OCI-LY7 (cell line): ENCODE measurements at regions not wholly inside any gene's neighbourhood (a gene's known extent, or its start where the extent isn't known, plus 50 kb on each side); places are given as distances from the start of the nearest gene placed in this dataset.
"Not testable (repeated sequence)": the region's sequence is repeated elsewhere in the genome, so short reads cannot be mapped to it uniquely, and the experiment has no call there.

Experiments used
- CTCF ChIP-seq: fragments of 200-600 bp; sonication (generic); conservative IDR thresholded peaks from 2 replicates; pipeline ENCODE4 v1.5.1; 2014; ENCODE audit warnings: mild to moderate bottlenecking, antibody characterized with exemption, low read length, moderate library complexity, mixed read lengths
- EZH2phosphoT487 ChIP-seq: fragments of 200-600 bp; sonication (generic); IDR thresholded peaks from 2 replicates; pipeline ENCODE4 v1.6.1; 2018; ENCODE audit warnings: low read depth, borderline replicate concordance, mild to moderate bottlenecking, mixed run types, antibody characterized with exemption, low read length, moderate library complexity, mixed read lengths

- TF ChIP-seq CTCF, EZH2phosphoT487: not testable (repeated sequence)
These were observed 321.6 kb upstream of the NT5E start for GRCh38 chr6:85128256-85128655.
